ENCODE measurements at regions not wholly inside any gene's neighbourhood (a gene's known extent, or its start where the extent isn't known, plus 50 kb on each side); places are given as distances from the start of the nearest gene placed in this dataset.
"Not testable (repeated sequence)": the region's sequence is repeated elsewhere in the genome, so short reads cannot be mapped to it uniquely, and the experiment has no call there.

GRCh38 chr1:191504999-191505398, 653.3 kb upstream of the RGS18 start:
- no peak for DNase-seq (ENCODE audit: low read depth)

GRCh38 chr1:191508239-191508638, 650.0 kb upstream of the RGS18 start:
- no peak for DNase-seq (ENCODE audit: low read depth)

GRCh38 chr1:191511480-191511879, 646.8 kb upstream of the RGS18 start:
- not testable (repeated sequence) for DNase-seq (ENCODE audit: low read depth)

- no peak for DNase-seq (ENCODE audit: low read depth)
These were observed 640.4 kb upstream of the RGS18 start for GRCh38 chr1:191517826-191518225.

- no peak for DNase-seq (ENCODE audit: low read depth)
These were observed 638.7 kb upstream of the RGS18 start for GRCh38 chr1:191519519-191519918.

- no peak for DNase-seq (ENCODE audit: low read depth)
These were observed 637.9 kb upstream of the RGS18 start for GRCh38 chr1:191520345-191520744.

- DNase-seq (ENCODE audit: low read depth) = not testable (repeated sequence)
These were observed 632.3 kb upstream of the RGS18 start for GRCh38 chr1:191525944-191526343.

GRCh38 chr1:191528275-191528674, 630.0 kb upstream of the RGS18 start:
- no peak for DNase-seq (ENCODE audit: low read depth)

- DNase-seq (ENCODE audit: low read depth) = no peak
These were observed 627.3 kb upstream of the RGS18 start for GRCh38 chr1:191530928-191531327.

- no peak for DNase-seq (ENCODE audit: low read depth)
These were observed 625.0 kb upstream of the RGS18 start for GRCh38 chr1:191533254-191533653.

- no peak for DNase-seq (ENCODE audit: low read depth)
These were observed 621.4 kb upstream of the RGS18 start for GRCh38 chr1:191536791-191537429.

- DNase-seq (ENCODE audit: low read depth) = no peak
These were observed 616.5 kb upstream of the RGS18 start for GRCh38 chr1:191541758-191542157.

- no peak for DNase-seq (ENCODE audit: low read depth)
These were observed 615.8 kb upstream of the RGS18 start for GRCh38 chr1:191542444-191542843.

GRCh38 chr1:191546803-191547202, 611.5 kb upstream of the RGS18 start:
- no peak for DNase-seq (ENCODE audit: low read depth)

- no peak for DNase-seq (ENCODE audit: low read depth)
These were observed 607.2 kb upstream of the RGS18 start for GRCh38 chr1:191551019-191551418.

GRCh38 chr1:191558379-191558778, 599.9 kb upstream of the RGS18 start:
- no peak for DNase-seq (ENCODE audit: low read depth)

GRCh38 chr1:191561276-191561675, 597.0 kb upstream of the RGS18 start:
- no peak for DNase-seq (ENCODE audit: low read depth)

- no peak for DNase-seq (ENCODE audit: low read depth)
These were observed 594.0 kb upstream of the RGS18 start for GRCh38 chr1:191564275-191564674.

- no peak for DNase-seq (ENCODE audit: low read depth)
These were observed 585.8 kb upstream of the RGS18 start for GRCh38 chr1:191572479-191572878.

- DNase-seq (ENCODE audit: low read depth) = no peak
These were observed 583.1 kb upstream of the RGS18 start for GRCh38 chr1:191575180-191575579.

GRCh38 chr1:191575746-191576145, 582.5 kb upstream of the RGS18 start:
- no peak for DNase-seq (ENCODE audit: low read depth)

GRCh38 chr1:191577213-191577612, 581.0 kb upstream of the RGS18 start:
- DNase-seq (ENCODE audit: low read depth) = no peak

- no peak for DNase-seq (ENCODE audit: low read depth)
These were observed 580.0 kb upstream of the RGS18 start for GRCh38 chr1:191578281-191578680.

- no peak for DNase-seq (ENCODE audit: low read depth)
These were observed 579.2 kb upstream of the RGS18 start for GRCh38 chr1:191579019-191579418.

GRCh38 chr1:191582169-191582568, 576.1 kb upstream of the RGS18 start:
- DNase-seq (ENCODE audit: low read depth) = no peak
